ENCODE measurements at regions not wholly inside any gene's neighbourhood (a gene's known extent, or its start where the extent isn't known, plus 50 kb on each side); places are given as distances from the start of the nearest gene placed in this dataset.

DNA sequence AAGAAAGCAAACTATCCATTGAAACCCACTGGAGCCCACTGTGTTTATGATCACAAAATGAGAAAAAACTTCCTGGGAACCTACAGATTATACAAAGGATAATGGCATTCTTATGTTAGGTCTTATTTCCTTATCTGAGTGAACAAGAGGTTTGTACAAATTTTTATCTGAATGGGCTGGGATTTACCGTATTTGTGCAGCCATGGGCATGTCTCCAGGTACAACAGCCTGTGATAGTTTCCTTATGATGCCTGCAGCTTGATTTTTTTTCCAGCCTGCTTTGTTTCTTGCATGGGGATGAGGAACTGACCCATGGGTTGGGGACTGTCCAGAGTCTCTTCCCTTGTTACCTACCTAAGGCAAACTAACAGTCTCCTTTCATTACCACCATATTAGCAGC lies 244.0 kb upstream of the RBMY1B start:
- DNase-seq (ENCODE audit: low read depth in 2 of 2): no peak

- no peak for DNase-seq (ENCODE audit: low read depth in 2 of 2)
Observed at GRCh38 chrY:21287769-21288168, 223.4 kb upstream of the RBMY1B start.

DNA sequence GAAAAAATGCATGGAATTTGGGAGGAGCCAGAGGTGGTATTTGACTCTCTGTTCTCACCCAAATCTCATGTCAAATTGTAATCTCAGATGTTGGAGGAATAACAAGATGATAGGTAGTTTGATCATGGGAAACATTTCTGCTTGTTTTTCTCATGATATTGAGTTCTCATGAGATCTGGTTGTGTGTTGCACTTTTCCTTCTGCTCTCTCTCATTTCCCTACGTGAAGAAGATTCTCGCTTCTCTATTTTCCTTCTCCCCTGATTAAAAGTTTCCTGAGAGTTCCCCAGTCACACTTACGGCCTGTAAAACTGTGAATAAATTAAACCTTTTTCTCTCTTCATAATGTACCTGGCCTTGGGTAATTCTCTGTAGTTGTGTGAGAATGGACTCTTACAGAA lies 222.2 kb upstream of the RBMY1B start:
- no peak for DNase-seq (ENCODE audit: low read depth in 2 of 2)

DNA sequence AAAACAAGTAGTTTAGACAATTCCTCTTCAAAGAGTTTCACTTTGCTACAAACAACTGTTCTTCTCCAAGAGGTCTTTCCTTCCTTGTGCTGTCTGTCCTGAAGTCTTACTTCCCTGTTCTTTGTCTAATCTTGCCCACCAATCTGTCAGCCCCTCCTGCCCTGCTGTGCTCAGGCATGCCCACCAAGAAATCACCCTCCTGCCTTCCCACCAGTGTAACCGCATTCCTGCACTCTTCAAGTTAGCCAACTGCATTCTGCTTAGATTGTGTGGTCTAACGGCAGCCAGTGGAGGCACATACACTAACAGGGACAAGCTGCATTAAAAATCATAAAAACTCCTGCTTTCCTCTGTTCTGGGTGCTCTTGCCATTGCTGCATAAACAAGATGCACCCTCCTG lies 215.9 kb upstream of the RBMY1B start:
- no peak for DNase-seq (ENCODE audit: low read depth in 2 of 2)

DNA sequence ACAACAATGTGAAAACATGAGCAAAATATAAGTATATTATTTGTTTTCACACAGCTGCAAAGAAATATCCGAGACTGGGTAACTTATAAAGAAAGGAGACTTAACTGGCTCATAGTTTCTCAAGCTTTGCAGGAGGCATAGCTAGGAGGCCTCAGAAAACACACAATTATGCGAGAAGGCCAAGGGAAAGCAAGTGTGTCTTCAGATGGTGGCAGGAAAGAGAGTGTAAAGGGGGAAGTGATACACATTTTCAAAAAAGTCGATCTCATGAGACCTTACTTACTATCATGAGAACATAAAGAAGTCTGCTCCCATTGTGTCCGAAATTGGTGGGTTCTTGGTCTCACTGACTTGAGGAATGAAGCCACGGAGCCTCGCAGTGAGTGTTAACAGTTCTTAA lies 208.9 kb upstream of the RBMY1B start:
- DNase-seq (ENCODE audit: low read depth in 2 of 2): no peak

DNA sequence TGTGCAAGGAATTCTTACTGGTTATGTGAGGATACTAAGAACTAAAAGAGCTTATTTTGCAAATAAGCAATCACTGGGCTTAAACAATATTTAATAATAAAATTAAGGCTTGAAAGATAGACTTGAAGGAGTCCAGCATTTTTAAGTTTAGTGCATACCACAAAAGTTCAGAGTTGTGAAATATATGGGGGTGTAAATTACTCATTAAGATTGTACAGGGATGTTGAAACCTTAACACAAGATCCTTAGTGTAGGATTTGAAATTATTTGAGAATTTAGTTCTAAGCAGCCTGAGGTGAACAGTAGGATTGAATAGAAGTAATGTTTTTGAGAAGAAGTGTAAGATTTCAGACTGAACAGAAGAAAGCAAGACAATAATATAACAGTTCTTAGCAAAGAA lies 195.8 kb upstream of the RBMY1B start:
- no peak for DNase-seq (ENCODE audit: low read depth in 2 of 2)
